ENCODE measurements at regions not wholly inside any gene's neighbourhood (a gene's known extent, or its start where the extent isn't known, plus 50 kb on each side); places are given as distances from the start of the nearest gene placed in this dataset.

DNA sequence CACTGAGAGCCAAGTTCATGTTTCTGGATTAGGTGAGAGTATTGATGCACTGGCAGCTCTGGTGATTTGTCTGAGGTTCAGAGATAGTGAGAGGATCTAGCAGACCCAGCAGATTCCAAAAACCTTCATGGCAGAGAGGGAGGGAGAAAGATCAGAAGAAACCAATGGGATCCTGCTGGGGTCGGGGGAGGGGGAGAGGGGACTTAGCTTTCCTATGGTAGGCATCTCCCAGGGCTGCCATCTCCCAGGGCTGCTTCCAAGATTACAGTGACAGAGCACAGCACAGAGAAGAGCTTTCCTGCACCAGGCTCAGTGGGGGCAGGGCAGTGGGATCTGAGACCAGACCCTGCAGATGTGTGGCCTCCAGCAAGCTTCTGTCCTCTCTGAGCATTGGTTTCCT lies 76.8 kb upstream of the GDF10 start:
- TF ChIP-seq EP300 (IDR thresholded peaks at IDR 0.05; ENCODE audit: low read depth), result no peak
- TF ChIP-seq, protein P1, sequence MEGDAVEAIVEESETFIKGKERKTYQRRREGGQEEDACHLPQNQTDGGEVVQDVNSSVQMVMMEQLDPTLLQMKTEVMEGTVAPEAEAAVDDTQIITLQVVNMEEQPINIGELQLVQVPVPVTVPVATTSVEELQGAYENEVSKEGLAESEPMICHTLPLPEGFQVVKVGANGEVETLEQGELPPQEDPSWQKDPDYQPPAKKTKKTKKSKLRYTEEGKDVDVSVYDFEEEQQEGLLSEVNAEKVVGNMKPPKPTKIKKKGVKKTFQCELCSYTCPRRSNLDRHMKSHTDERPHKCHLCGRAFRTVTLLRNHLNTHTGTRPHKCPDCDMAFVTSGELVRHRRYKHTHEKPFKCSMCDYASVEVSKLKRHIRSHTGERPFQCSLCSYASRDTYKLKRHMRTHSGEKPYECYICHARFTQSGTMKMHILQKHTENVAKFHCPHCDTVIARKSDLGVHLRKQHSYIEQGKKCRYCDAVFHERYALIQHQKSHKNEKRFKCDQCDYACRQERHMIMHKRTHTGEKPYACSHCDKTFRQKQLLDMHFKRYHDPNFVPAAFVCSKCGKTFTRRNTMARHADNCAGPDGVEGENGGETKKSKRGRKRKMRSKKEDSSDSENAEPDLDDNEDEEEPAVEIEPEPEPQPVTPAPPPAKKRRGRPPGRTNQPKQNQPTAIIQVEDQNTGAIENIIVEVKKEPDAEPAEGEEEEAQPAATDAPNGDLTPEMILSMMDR (IDR thresholded peaks at IDR 0.05), result no peak
